Mesothelial cell of epicardium (in vitro differentiated cells): ENCODE measurements at regions not wholly inside any gene's neighbourhood (a gene's known extent, or its start where the extent isn't known, plus 50 kb on each side); places are given as distances from the start of the nearest gene placed in this dataset.
"Not testable (repeated sequence)": the region's sequence is repeated elsewhere in the genome, so short reads cannot be mapped to it uniquely, and the experiment has no call there.

Experiments used
- DNase-seq, 2 experiments: peaks; one replicate each; pipeline ENCODE4 v3.0.0; 2021; ENCODE audit warnings: low spot score in 2 of 2; ENCODE audit not compliant: unreplicated experiment in 2 of 2
- H3K27ac Mint-ChIP-seq: 2 replicates; pipeline ENCODE4 v1.8.0; 2021; ENCODE audit warnings: mixed read lengths
- H3K27me3 Mint-ChIP-seq: 2 replicates; pipeline ENCODE4 v1.8.0; 2021; ENCODE audit warnings: low read depth, mixed read lengths
- H3K36me3 Mint-ChIP-seq: 2 replicates; pipeline ENCODE4 v1.8.0; 2021; ENCODE audit warnings: mixed read lengths
- H3K4me1 Mint-ChIP-seq: 2 replicates; pipeline ENCODE4 v1.8.0; 2021; ENCODE audit warnings: mixed read lengths
- H3K4me3 Mint-ChIP-seq: 2 replicates; pipeline ENCODE4 v1.8.0; 2021; ENCODE audit warnings: mild to moderate bottlenecking, moderate library complexity, mixed read lengths
- H3K9me3 Mint-ChIP-seq: 2 replicates; pipeline ENCODE4 v1.8.0; 2021; ENCODE audit warnings: mixed read lengths
- CTCF ChIP-seq: fragments of 200-600 bp; sonication (generic); IDR thresholded peaks from one replicate; pipeline ENCODE4 v1.5.0; 2021; ENCODE audit warnings: antibody characterized with exemption; ENCODE audit not compliant: unreplicated experiment

GRCh38 chr3:164326714-164327113 is 751.6 kb downstream of the SI start:
- no peak overlapping the region for H3K27ac Mint-ChIP-seq
- no peaks in the 10 kb centered on the region for H3K27me3 Mint-ChIP-seq
- H3K4me1 Mint-ChIP-seq = peaks cover 2% of the 10 kb centered on the region
- no peaks in the 10 kb centered on the region for H3K9me3 Mint-ChIP-seq
- H3K36me3 Mint-ChIP-seq = no peaks in the 10 kb centered on the region
- H3K4me3 Mint-ChIP-seq = no peak overlapping the region
- no peak for TF ChIP-seq CTCF
- DNase-seq = no peak

DNA sequence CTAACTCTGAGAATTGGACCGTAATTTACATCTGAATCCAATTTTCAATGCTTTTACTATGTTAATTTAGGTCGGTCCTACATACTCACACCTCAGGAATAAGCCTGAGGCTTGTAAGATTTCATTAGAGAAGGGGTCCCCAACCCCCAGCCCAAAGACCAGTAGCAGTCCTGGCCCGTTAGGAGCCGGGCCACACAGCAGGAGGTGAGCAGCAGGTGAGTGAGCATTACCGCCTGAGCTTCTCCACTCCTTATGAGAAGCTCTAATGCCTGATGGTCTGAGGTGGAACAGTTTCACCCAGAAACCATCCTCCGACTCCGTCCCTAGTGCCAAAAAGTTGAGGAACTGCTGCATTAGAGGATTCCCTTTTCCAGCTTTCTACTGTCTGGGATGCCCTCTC is 757.3 kb downstream of the SI start:
- no peaks in the 10 kb centered on the region for H3K36me3 Mint-ChIP-seq
- no peak for DNase-seq
- no peak overlapping the region for H3K4me3 Mint-ChIP-seq
- H3K27me3 Mint-ChIP-seq = no peaks in the 10 kb centered on the region
- H3K4me1 Mint-ChIP-seq = no peaks in the 10 kb centered on the region
- no peak overlapping the region for H3K27ac Mint-ChIP-seq
- TF ChIP-seq CTCF = no peak
- H3K9me3 Mint-ChIP-seq = no peaks in the 10 kb centered on the region

DNA sequence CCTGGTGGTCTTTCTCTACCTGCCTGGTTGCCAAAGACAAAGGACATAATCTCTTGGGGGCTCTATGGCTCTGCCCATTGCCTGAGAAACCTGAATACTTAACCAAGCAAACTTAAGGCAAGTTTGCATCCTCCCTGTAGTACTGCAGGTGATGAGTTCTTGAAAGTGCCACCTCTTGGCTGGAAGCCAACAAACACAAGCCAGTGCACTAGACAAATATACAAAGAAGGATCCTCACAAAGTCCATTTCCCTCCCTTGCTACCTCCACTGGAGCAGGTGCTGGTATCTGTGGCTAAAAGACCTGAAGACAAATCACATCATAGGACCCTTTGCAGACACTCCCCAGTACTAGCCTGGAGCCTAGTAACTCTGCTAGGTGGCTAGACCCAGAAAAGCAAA is 772.3 kb downstream of the SI start:
- peaks cover 38% of the 10 kb centered on the region for H3K9me3 Mint-ChIP-seq
- H3K27me3 Mint-ChIP-seq = no peaks in the 10 kb centered on the region
- no peak for DNase-seq
- H3K36me3 Mint-ChIP-seq = no peaks in the 10 kb centered on the region
- no peak for TF ChIP-seq CTCF
- no peak overlapping the region for H3K4me3 Mint-ChIP-seq
- no peak overlapping the region for H3K27ac Mint-ChIP-seq
- peaks cover 5% of the 10 kb centered on the region for H3K4me1 Mint-ChIP-seq

GRCh38 chr3:164303894-164304293 is 774.4 kb downstream of the SI start:
- H3K4me1 Mint-ChIP-seq = peaks cover 5% of the 10 kb centered on the region
- H3K27me3 Mint-ChIP-seq = no peaks in the 10 kb centered on the region
- no peak overlapping the region for H3K4me3 Mint-ChIP-seq

DNA sequence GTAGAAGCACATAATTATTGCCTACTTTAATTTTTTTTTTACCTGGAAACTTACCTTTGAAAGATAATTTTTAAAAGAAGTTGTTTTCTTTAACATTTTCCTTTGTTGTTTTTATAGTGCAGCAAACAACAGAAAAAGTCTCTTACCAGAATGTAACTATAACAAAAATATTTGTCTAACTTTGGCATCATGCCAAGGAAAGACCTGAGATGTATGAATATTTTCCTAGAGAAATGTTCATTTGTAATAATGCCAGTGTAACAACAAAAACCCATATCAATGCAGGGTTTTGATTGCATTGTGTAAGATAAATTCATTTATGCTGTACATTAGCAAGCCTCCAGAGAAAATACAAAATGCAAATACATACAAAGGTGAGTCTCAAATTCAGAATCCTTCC is 775.7 kb downstream of the SI start:
- H3K27ac Mint-ChIP-seq = no peak overlapping the region

More at GRCh38 chr3:164303894-164304293, 774.4 kb downstream of the SI start:
- DNase-seq = no peak
- no peak for TF ChIP-seq CTCF
- Mint-ChIP-seq H3K27ac (no peak overlapping the region), H3K9me3 (peaks cover 24% of the 10 kb centered on the region), H3K36me3 (no peaks in the 10 kb centered on the region)

GRCh38 chr3:164291486-164291885 is 786.8 kb downstream of the SI start:
- H3K36me3 Mint-ChIP-seq, H3K27ac Mint-ChIP-seq, DNase-seq, H3K4me1 Mint-ChIP-seq, H3K27me3 Mint-ChIP-seq, H3K9me3 Mint-ChIP-seq, H3K4me3 Mint-ChIP-seq: not testable (repeated sequence)

More for the DNA sequence above, 775.7 kb downstream of the SI start:
- DNase-seq = no peak
- Mint-ChIP-seq H3K27me3 (no peaks in the 10 kb centered on the region), H3K9me3 (peaks cover 17% of the 10 kb centered on the region), H3K4me3 (no peak overlapping the region), H3K4me1 (peaks cover 5% of the 10 kb centered on the region), H3K36me3 (no peaks in the 10 kb centered on the region)
- no peak for TF ChIP-seq CTCF
